SU-DHL-6 (cell line): ENCODE measurements at regions not wholly inside any gene's neighbourhood (a gene's known extent, or its start where the extent isn't known, plus 50 kb on each side); places are given as distances from the start of the nearest gene placed in this dataset.

Experiments used
- EZH2phosphoT487 ChIP-seq: fragments of 200-600 bp; sonication (generic), shearing (Covaris generic); conservative IDR thresholded peaks from 2 replicates; pipeline ENCODE4 v1.6.1; 2018; ENCODE audit warnings: mild to moderate bottlenecking, antibody characterized with exemption, low read length, moderate library complexity, mixed read lengths
- TF ChIP-seq, protein P1 (sequence below): fragments of 200-600 bp; sonication (generic); IDR thresholded peaks from one replicate; pipeline ENCODE4 v1.5.1; 2017; ENCODE audit warnings: antibody characterized with exemption, mild to moderate bottlenecking, low read length, moderate library complexity; ENCODE audit not compliant: insufficient read depth, poor library complexity, severe bottlenecking

DNA sequence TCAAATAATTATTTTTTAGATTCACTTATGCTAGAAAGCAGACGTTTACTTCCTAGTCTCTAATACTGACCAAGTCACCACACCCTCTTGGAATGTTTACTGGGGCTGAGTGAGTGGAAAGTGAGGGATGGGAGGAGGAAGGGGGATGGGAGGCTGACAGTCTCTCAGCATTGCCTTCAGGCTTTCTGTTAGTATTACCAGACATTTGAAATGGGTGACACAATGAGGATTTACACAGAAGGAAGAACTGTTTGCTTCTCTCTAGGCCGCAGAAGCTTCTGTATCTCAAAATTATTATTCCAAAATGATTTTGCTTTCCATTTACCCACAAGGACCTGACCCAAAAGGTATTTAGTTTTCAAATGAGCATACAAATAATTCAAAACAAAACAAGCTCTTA is 232.8 kb upstream of the ZNF608 start:
- TF ChIP-seq, protein P1, sequence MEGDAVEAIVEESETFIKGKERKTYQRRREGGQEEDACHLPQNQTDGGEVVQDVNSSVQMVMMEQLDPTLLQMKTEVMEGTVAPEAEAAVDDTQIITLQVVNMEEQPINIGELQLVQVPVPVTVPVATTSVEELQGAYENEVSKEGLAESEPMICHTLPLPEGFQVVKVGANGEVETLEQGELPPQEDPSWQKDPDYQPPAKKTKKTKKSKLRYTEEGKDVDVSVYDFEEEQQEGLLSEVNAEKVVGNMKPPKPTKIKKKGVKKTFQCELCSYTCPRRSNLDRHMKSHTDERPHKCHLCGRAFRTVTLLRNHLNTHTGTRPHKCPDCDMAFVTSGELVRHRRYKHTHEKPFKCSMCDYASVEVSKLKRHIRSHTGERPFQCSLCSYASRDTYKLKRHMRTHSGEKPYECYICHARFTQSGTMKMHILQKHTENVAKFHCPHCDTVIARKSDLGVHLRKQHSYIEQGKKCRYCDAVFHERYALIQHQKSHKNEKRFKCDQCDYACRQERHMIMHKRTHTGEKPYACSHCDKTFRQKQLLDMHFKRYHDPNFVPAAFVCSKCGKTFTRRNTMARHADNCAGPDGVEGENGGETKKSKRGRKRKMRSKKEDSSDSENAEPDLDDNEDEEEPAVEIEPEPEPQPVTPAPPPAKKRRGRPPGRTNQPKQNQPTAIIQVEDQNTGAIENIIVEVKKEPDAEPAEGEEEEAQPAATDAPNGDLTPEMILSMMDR: no peak
- no peak for TF ChIP-seq EZH2phosphoT487
